Stimulated activated CD8-positive, alpha-beta memory T cell treated with anti-CD3 and anti-CD28 coated beads, Interleukin-12 subunit alpha, Interleukin-12 subunit beta, amount 100 ng/mL, for 4 hours (primary cell): ENCODE measurements at regions not wholly inside any gene's neighbourhood (a gene's known extent, or its start where the extent isn't known, plus 50 kb on each side); places are given as distances from the start of the nearest gene placed in this dataset.
"Not testable (repeated sequence)": the region's sequence is repeated elsewhere in the genome, so short reads cannot be mapped to it uniquely, and the experiment has no call there.

ENCODE experiments used
- DNase-seq: peaks from one replicate; pipeline ENCODE4 v3.0.0-alpha.2; 2020; ENCODE audit warnings: low read depth

DNA sequence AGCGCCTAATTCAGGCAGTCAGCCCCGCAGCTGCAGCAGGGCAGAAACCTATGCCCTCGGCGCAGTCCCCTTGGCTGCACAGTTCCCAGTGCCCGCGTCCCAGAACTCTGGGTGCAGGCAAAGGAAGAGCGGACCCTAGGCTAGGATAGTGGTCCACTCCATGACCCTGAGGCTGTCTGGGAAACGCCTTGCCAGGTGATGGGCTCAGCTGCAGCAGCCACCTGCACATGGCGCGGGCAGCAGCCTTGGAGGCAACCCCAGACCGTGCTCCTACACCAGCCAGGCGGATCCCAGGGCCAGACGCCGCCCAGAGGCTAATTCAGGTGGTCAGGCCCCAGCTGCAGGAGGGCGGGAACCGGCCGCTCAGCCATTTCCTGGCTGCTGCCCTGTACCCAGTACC lies 83.0 kb downstream of the POTEC start:
- DNase-seq: not testable (repeated sequence)

DNA sequence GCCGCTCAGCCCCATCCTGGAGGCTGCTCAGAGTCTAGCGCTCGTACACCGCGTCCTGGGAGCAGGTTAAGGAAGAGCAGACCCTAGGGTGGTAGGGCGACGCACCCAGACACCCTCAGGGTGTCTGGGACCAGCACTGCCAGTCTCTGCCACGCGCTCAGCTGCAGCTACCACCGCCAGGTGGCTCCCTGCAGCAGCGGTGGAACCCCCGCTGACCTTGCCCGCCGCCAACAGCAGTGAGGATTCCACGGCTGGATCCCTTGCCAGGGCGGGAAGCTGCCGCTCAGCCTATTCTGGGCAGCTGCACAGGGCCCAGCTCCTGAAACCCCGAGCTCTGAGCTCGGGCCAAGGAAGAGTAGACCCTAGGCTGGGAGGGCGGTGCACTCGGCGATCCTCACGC lies 83.6 kb downstream of the POTEC start:
- DNase-seq: not testable (repeated sequence)

DNA sequence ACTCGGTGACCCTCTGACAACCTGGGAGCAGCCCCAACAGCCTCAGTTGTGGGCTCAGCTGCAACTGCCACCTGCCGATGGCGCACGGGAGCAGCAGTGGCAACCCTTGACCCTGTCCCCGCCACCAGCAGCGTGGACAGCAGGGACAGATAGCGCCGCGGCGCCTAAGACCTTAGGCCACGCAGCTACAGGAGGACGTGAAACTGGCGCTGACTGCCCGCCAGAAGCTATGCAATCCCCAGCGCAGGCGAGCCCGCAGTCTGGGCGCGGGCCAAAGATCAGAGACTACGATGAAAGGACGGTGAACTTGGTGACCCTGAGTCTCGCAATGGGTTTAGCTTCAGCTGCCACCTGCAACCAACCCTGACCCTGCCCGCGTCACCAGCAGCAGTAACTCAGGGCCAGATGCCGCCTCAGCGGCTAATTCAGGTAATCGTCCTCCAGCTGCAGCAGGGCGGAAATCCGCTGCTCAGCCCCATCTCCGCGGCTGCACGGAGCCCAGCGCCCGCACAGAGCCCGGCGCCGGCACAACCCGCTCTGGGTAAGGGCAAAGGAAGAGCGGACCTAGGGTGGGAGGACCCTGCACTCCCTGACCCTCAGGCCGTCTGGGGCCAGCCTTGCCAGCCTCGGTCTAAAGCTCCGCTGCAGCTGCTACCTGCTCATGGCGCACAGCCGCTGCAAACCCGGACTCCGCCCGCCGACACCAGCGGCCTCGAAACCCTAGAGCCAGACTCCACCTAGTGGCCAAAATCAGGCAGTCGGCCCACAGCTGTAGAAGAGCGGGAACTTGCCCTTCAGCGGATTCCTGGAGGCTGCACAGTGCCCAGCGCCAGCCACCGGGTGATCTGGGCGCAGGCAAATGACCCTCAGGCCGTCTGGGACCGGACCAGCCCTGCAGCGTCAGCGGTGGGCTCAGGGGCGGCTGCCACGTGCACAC lies 85.1 kb downstream of the POTEC start:
- DNase-seq: peak; percentile 43

DNA sequence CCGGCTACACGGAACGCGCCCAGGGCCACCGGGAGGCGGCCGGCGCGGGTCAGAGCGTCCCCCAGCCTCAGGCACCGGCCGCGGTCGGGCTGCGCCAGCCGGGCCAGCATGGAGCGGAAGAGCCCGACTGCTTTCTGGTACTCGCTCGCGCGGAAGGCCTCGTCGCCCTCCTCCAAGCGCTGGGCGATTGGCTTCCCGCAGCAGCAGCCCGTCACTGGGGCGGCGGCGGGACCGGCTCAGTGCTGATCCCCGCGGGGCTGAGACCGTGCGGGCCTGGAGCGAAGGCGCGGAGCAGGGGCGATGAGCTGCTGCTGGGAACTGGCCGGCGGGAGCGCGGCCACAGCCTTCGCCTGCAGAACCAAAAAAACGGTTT lies 92.8 kb downstream of the POTEC start:
- DNase-seq: not testable (repeated sequence)

DNA sequence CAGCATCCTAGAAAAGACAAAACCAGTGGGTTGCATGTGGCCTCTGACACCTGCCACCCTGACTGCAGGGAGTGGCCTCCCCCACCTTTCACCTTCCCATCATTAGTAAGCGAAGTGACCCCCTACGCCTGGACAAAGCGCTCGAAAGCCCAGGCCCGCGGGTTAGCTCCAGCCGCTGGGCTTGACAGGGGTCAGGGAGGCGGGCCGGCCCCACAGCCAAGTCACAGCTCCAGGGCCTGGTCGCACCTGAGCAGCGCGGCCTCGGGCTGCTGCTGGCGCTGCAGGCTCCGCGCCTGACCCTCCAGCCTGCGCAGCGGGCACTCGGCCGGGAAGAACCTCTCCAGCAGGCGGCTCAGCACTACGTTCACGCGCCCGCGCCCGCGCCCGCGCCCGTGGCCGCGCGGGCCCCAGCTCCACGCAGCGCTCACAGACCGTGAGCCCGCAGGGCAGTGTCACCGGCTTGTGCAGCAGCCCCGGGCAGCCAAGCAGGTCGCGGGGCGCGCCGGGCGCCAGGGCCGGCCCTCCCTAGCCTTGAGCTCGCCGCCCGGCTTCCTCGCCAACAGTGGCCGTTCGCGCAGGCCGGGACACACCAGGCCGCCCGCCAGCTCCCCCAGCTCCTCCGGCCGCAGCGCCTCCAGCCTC lies 93.3 kb downstream of the POTEC start:
- DNase-seq: not testable (repeated sequence)

DNA sequence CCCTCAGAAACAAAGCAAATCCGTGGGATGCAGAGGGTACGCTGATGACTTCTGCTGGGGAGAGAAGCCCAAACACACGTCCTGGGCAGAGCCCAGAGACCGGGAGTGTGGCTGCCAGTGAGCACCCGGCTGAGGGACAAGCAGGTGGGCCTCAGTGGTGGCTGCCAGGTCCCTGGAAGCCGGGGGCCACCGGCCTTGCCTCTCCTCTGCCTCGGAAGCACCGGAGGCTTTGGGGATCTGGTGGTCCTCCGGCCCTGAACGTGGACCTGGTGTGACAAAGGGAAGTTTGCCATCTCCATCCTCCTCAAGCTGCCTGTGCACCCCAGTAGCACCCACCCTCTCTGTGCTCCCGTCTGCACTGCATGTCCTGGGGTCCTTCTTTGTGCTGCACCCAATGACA lies 94.3 kb downstream of the POTEC start:
- DNase-seq: not testable (repeated sequence)

DNA sequence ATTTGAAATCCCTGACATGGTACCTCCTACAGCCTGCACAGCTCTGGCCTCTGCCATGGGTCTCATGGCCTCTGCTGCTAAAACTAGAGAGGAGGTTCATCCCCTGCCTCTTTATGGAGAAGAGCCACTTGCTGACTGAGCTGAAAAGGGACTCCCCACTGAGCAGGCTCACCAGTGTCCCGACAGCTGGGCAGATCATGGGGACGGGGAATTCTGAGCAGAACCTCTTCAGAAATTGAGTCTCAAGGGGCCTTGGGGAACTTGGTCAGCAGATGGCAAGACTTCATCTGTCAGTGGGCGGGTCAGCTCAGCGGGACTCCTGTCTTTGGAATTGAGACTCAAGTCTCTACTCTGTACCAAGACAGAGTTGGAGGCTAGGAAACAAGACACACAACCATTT lies 95.7 kb downstream of the POTEC start:
- not testable (repeated sequence) for DNase-seq

DNA sequence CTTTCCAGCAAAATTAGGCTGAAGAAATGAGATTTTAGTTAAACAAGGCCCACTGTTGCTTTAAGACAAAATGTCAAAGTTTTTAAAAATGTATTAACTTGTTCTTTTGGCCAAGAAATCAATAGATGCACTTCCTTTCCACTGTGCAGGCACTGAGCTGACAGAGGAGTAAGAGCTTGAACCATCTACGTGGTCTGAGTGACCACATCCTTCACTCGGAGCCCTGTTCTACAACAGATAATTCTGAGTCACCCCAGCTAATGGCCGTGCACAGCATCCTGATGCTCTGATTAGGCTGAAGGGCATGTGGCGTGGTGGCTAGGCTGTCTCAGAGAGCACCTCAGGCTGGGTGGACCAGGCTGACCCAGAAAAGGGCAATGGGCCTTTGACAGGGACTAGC lies 107.9 kb downstream of the POTEC start:
- not testable (repeated sequence) for DNase-seq

DNA sequence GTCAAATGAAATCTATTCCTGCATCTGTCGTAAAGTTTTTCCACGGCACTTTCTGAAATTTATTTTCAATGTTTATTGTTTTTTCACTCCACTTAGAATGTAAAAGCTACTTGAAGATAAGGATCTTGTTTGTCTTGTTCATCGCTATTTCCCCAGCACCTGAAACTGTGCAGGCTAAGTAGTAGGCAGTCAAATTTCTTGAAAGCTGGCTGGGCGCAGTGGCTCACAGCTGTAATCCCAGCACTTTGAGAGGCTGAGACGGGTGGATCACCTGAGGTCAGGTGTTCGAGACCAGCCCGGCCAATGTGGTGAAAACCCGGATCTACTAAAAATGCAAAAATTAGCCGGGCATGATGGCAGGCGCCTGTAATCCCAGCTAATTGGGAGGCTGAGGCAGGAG lies 111.0 kb downstream of the POTEC start:
- not testable (repeated sequence) for DNase-seq

DNA sequence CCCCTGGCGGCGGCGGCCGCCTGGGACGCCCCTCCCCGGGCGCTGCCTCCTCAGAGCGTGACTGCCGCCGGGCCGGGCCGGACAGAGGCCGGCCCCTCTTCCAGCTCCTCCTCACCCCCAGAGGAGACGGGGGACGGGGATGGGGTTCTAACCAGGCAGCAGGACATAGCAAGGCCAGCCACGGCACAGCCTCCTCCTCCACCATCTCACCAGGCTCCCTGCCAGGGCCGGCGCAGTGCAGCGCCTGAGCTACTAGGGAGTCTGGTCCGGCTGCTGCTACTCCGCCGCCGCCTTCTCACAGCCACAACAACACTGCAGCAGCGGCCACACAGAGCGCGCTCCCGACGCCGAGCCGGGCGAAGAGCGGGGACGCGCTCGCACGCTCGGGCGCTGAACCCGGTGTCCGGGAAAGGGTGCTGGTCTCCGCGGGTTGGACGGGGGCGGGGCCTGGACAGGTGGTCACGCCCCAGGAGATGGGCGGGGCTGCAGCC lies 112.3 kb downstream of the POTEC start:
- peak; percentile 25 for DNase-seq

DNA sequence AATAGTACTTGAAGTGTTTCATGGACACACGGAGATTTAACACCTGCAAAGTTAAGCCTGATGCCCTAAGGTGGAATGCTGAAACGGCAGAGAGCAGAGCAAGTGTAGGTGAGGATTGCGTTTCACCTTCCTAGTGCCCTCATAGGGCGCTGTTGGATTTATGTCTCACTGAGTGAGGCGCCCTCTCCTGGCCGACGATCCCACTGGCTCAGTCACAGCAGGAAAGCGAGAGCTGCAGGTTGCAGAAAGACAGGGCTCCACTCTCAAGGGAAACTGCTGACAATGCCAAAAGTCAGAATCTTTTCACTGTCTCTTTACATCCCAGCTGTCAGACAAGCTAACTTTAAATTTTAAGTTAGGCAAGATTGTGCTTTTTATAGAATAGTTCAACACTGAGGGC lies 127.6 kb downstream of the POTEC start:
- not testable (repeated sequence) for DNase-seq

DNA sequence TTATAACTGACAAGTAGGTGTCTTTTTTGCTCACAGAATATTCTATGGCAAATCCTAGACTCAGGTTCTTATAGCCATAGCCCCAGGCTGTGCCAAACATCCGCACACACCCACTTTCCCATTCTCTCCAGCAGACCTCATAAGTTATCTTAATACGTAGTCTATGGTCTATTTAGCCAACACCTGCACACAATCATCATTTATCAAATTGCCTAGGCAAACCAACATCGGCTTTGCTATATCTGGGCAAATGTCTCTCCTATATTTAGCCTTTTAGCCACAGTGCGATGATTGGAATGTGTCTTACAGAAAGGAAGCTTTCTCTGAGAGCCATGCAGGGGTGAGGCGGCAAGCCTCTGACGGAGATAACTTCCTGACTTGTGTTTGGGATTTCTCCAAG lies 128.0 kb downstream of the POTEC start:
- DNase-seq: not testable (repeated sequence)

DNA sequence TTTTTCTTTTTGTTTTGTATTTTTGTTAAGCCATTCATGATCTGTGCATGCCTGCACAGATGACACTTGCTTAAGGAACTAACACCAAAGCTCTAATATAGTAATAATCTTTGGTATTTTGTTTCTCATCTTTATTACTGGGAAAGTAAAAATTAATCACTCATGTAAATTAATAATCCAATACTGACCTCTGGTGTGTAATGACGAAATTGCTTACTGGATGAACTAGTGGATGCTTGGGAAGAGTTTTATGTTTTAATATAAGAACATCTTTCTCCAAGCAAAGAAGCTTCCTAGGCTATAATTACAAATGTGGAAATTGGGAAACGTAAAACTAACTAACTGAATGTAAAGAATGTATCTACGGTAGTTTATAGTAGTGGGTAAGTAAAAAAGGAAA lies 147.9 kb downstream of the POTEC start:
- DNase-seq: not testable (repeated sequence)

DNA sequence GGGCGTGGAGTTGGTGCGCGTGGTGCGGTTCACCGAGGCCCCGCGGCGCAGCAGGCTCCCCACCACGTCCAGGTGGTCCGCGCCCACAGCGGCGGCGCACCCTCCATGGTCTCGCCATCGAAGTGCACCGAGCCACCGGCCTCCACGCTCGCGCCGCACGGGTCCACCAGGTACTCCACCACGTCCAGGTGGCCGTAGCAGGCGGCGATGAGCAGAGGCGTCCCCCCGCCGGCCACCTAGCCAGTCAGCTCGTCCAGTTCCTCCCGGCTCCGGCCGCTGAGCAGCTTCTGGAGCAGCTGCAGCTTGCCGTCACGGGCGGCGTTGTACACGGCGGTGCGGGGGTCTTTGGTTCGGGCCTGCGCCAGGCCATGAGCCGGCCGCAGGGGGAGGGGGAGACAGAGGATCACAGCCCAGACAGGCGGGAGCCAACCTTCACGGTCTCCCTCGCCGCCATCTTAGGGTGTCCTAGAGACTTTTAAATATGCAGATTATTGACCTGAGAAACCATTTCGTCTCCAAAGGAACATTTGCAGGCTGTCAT lies 149.8 kb downstream of the POTEC start:
- not testable (repeated sequence) for DNase-seq

DNA sequence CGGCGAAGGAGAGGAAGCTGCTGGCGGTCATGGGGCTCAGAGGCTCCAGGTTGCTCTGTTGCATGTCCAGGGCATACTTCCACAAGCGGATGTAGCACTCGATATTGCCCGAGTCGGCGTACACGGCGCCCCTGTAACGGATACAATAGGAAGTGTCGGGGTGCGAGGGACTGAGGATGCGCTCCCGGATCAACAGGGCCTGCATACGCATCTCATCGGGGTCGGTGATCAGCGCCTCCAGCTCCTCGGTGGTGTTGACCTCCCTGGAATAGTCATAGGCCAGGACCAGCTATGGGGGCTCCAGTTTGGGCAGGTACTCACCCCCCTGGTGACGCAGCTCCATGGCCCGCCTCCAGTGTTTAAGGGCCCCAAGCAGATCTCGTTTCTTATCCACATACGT lies 150.8 kb downstream of the POTEC start:
- DNase-seq: not testable (repeated sequence)

DNA sequence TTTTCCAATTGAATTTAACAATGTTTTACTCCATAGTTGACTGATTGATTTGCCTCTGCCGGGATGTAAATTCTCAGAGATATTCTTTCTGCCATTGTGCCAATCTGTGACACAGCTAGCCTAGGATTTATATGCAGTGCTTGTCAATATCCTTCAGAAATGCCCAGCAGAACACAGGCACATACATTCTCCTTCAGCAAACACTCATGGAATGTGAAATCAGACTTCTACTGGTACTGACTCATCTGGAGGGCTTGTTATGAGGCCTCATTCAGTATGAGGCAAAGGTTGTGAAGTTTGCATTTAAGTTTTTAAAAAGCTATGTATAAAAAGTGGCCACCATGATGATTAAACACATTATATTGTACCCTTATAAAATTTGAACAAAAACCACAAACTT lies 158.4 kb downstream of the POTEC start:
- not testable (repeated sequence) for DNase-seq

DNA sequence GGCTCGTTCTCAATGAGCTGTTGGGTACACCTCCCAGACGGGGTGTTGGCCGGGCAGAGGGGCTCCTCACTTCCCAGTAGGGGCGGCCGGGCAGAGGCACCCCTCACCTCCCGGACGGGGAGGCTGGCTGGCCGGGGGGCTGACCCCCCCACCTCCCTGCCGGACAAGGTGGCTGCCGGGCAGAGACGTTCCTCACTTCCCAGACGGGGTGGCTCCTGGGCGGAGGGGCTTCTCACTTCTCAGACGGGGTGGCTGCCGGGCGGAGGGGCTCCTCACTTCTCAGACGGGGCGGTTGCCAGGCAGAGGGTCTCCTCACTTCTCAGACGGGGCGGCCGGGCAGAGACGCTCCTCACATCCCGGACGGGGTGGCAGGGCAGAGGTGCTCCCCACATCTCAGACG lies 160.7 kb downstream of the POTEC start:
- not testable (repeated sequence) for DNase-seq

DNA sequence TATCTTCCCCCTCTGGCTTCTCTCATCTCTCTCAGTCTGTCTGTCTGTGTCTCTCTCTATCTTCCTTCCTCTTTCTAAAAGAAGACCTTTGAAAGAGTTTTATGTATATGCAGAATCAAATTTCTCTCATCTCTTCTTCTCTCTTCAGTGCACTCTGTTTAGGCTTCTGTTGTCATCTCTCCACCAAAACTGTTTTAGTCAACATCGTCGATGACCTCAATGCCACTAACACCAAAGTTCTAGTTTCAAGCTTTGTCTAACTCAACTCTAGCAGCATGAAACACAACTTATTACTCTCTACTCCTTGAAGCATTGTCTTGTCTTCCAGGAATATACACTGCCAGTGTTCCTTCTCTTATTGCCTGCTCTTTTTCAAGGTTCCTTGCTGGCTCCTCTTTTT lies 163.9 kb downstream of the POTEC start:
- not testable (repeated sequence) for DNase-seq

DNA sequence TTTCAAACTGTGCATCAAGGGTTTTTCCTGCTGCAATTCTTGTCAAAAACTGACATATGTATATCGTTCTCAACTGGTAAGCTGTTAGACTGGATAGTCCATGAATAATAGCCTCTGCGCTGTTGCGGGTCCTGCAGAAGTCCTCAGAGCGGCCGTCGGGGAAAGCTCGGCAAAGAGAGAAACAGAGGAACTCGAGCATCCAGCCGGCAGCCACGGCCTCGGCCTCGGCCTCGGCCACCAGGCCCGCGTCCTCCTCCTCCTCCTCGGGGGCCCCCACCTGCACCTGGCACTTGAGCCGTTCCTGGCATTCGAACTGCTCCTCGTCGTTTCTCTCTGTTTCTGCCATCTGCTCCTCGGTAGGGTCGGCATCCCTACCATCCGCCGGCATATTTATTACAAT lies 165.0 kb downstream of the POTEC start:
- not testable (repeated sequence) for DNase-seq

DNA sequence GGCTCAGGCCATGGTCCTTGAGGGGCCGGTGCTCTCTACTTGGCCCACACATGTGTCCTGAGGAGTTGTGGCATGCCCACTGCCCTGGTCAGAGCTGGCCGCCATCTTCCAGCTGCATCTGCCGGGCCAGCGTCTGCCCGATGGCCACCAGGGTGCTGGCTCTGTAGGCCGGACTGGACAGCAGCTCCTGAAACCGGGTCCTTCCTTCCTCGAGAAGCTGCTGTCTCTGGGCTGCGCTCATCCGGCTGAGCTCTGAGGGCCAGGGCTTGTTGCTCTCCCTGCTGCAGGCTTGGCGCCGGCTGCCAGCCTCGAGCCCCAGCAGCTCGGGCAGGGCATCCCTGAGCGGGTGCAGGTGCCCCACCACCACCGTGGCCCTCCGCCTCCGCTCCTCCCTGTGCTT lies 182.1 kb downstream of the POTEC start:
- DNase-seq: not testable (repeated sequence)

DNA sequence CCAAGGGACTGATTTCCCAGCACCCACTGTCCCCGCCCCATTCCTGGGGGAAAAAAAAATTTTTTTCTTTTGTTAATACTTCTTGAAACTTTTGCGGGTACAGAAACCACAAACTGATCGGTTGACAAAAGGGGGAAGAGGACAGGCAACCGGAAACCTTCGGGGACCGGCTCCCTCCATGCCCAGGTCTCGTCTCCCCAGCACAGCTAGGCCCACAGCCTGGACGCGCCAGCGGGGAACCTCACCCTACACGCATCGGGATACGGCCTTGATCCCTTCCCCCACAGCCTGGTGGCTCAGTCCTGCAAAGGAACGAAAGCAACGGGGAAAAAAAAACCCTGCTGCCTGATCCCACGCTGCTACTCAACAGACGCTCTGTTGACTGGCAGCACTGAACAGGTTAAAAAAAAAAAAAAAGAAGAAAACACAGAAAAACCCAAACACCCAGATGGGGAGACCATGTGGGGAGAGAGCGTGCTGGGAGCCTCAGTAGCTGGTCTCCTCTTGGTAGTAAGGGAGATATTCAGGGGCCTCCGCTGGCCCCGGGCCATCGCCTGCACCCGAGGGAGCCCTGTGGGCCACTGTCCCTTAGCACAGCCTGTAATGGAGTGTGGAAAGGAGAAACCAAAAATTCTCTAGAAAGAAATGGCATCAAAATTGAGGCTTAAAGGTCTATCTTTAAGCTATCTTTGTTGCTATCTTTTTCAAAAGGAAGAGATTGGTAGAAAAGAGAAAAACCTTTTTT lies 185.7 kb downstream of the POTEC start:
- DNase-seq: not testable (repeated sequence)

DNA sequence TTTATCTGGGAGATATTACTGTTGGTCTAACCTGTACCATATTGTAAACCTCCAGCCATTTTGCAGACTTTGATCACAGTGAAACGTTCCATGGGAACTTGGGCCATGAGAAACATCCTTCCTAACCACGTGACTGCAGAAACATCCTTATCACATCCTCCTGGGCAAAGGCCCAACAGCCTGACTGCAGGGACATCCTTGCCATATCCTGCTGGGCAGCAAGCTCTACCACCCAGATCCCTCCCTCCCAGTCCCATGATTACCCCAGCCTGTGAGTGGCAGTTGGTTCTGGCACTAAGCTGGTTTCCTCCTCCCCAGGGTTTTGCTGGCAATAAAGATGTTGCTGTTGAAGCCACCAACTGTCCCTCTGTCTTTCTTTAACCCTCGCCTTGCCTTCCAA lies 201.2 kb downstream of the POTEC start:
- DNase-seq: not testable (repeated sequence)
